Small intestine (tissue), 7 donors: ENCODE measurements at regions not wholly inside any gene's neighbourhood (a gene's known extent, or its start where the extent isn't known, plus 50 kb on each side); places are given as distances from the start of the nearest gene placed in this dataset.

Experiments
- DNase-seq, 2 donors: peaks; one replicate each; pipeline versions ENCODE4 v3.0.0 to v3.0.0-alpha.2; 2013
- FAIRE-seq: peaks from 2 replicates; lab custom pipeline; 2012; peaks lifted over from hg19 to GRCh38; lab: Jason Lieb, UNC
- H3K27ac ChIP-seq, 3 donors: one replicate each; pipeline ENCODE4 v1.5.1; 2013; ENCODE audit warnings: low read length in 2 of 3, mild to moderate bottlenecking in 2 of 3, control low read depth in 1 of 3, inconsistent platforms in 1 of 3, low read depth in 1 of 3, moderate library complexity in 1 of 3
- H3K27me3 ChIP-seq, 3 donors: one replicate each; pipeline ENCODE4 v1.6.1; 2013; ENCODE audit warnings: low read length in 3 of 3, inconsistent platforms in 1 of 3; ENCODE audit not compliant: control insufficient read depth in 3 of 3, insufficient read depth in 3 of 3
- H3K36me3 ChIP-seq, 3 donors: one replicate each; pipeline ENCODE4 v1.6.1; 2013; ENCODE audit warnings: low read length in 3 of 3, inconsistent platforms in 1 of 3, low read depth in 1 of 3, mild to moderate bottlenecking in 1 of 3, moderate library complexity in 1 of 3; ENCODE audit not compliant: control insufficient read depth in 3 of 3, insufficient read depth in 2 of 3
- H3K4me1 ChIP-seq, 3 donors: one replicate each; pipeline ENCODE4 v1.6.1; 2013; ENCODE audit warnings: low read length in 2 of 3, inconsistent platforms in 1 of 3, low read depth in 1 of 3, mild to moderate bottlenecking in 1 of 3, moderate library complexity in 1 of 3; ENCODE audit not compliant: control insufficient read depth in 3 of 3, insufficient read depth in 2 of 3
- H3K4me3 ChIP-seq, 3 donors: one replicate each; pipeline ENCODE4 v1.5.1; 2013; ENCODE audit warnings: low read length in 3 of 3, control low read depth in 1 of 3, inconsistent platforms in 1 of 3, low read depth in 1 of 3, mild to moderate bottlenecking in 1 of 3, moderate library complexity in 1 of 3
- H3K9me3 ChIP-seq, 2 donors: one replicate each; pipeline ENCODE4 v1.6.1; 2013; ENCODE audit warnings: low read depth in 1 of 2, low read length in 1 of 2; ENCODE audit not compliant: control insufficient read depth in 2 of 2, insufficient read depth in 1 of 2
- WGBS, 3 donors: extraction: QIAGEN DNeasy Blood & Tissue Kit; methylation state at CpG; one replicate each; pipeline ENCODE4 v1.1.7; 2013; 5-methylcytosine and 5-hydroxymethylcytosine counted together
- donor health status: healthy with polysubstance abuse.
- donor health status: control.
- donor health status: control.
- donor health status: Bipolar disorder and iron deficiency.
- donor health status: healthy.

GRCh38 chr10:3362394-3362793 lies 189.8 kb upstream of the PITRM1 start:
- Histone ChIP-seq H3K27me3 (no peaks in the 10 kb centered on the region), H3K27ac (no peak overlapping the region), H3K36me3 (no peaks in the 10 kb centered on the region), H3K9me3 (peaks cover 0 to 12% of the 10 kb centered on the region in 2 donors), H3K4me1 (peaks cover 0 to 4% (median 3%) of the 10 kb centered on the region in 3 donors), H3K4me3 (no peak overlapping the region)
- no peak for DNase-seq
- no peak for FAIRE-seq

GRCh38 chr10:3361640-3362039 lies 189.1 kb upstream of the PITRM1 start:
- DNase-seq (no peak), FAIRE-seq (no peak)
- Histone ChIP-seq H3K4me3 (no peak overlapping the region), H3K4me1 (peaks cover 0 to 4% (median 3%) of the 10 kb centered on the region in 3 donors), H3K9me3 (peaks cover 0 to 12% of the 10 kb centered on the region in 2 donors), H3K36me3 (no peaks in the 10 kb centered on the region), H3K27me3 (no peaks in the 10 kb centered on the region), H3K27ac (no peak overlapping the region)
- 74 to 88% (median 79%) methylated on average over 3 of the region's 3 CpGs for WGBS, 3 donors

GRCh38 chr10:3357737-3358136 lies 185.2 kb upstream of the PITRM1 start:
- Histone ChIP-seq H3K4me3 (no peak overlapping the region), H3K27me3 (no peaks in the 10 kb centered on the region), H3K4me1 (no peaks in the 10 kb centered on the region), H3K9me3 (peaks cover 0 to 16% of the 10 kb centered on the region in 2 donors), H3K36me3 (no peaks in the 10 kb centered on the region), H3K27ac (no peak overlapping the region)
- DNase-seq = no peak
- no peak for FAIRE-seq
- WGBS, 3 donors = 87 to 93% (median 90%) methylated on average over 4 of the region's 4 CpGs

- Histone ChIP-seq H3K4me3 (no peak overlapping the region), H3K9me3 (peaks cover 0 to 12% of the 10 kb centered on the region in 2 donors), H3K36me3 (no peaks in the 10 kb centered on the region), H3K27ac (no peak overlapping the region), H3K27me3 (no peaks in the 10 kb centered on the region), H3K4me1 (peaks cover 0 to 1% (median 0%) of the 10 kb centered on the region in 3 donors)
- FAIRE-seq (no peak), DNase-seq (no peak)
- WGBS, 3 donors = 91 to 95% (median 93%) methylated on average over 9 of the region's 9 CpGs
Observed at GRCh38 chr10:3355536-3355935, 183.0 kb upstream of the PITRM1 start.

- Histone ChIP-seq H3K36me3 (no peaks in the 10 kb centered on the region), H3K4me1 (peaks cover 0 to 3% (median 0%) of the 10 kb centered on the region in 3 donors), H3K4me3 (no peak overlapping the region), H3K27me3 (no peaks in the 10 kb centered on the region), H3K9me3 (peaks cover 0 to 9% of the 10 kb centered on the region in 2 donors), H3K27ac (no peak overlapping the region)
- FAIRE-seq = no peak
- WGBS, 3 donors = 91 to 93% (median 93%) methylated on average over 3 of the region's 3 CpGs
- DNase-seq = no peak
Observed at GRCh38 chr10:3354174-3354900, 181.8 kb upstream of the PITRM1 start.

- no peaks in the 10 kb centered on the region for H3K36me3 ChIP-seq
- 32 to 73% (median 54%) methylated on average over 2 of the region's 2 CpGs for WGBS, 3 donors
- DNase-seq = no peak
- H3K4me1 ChIP-seq = peaks cover 0 to 3% (median 0%) of the 10 kb centered on the region in 3 donors
- peaks cover 0 to 5% of the 10 kb centered on the region in 2 donors for H3K9me3 ChIP-seq
- H3K27ac ChIP-seq = no peak overlapping the region
- H3K27me3 ChIP-seq = no peaks in the 10 kb centered on the region
- no peak for FAIRE-seq
- no peak overlapping the region for H3K4me3 ChIP-seq
Observed at GRCh38 chr10:3353235-3353634, 180.7 kb upstream of the PITRM1 start.

GRCh38 chr10:3350617-3351258 lies 178.2 kb upstream of the PITRM1 start:
- Histone ChIP-seq H3K36me3 (no peaks in the 10 kb centered on the region), H3K27ac (no peak overlapping the region), H3K4me1 (peaks cover 0 to 3% (median 0%) of the 10 kb centered on the region in 3 donors), H3K4me3 (no peak overlapping the region), H3K27me3 (no peaks in the 10 kb centered on the region), H3K9me3 (peaks cover 0 to 3% of the 10 kb centered on the region in 2 donors)
- DNase-seq = no peak
- 61 to 73% (median 64%) methylated on average over 14 of the region's 14 CpGs for WGBS, 3 donors
- FAIRE-seq = no peak

GRCh38 chr10:3350205-3350604 lies 177.6 kb upstream of the PITRM1 start:
- FAIRE-seq (no peak), DNase-seq (no peak)
- no peaks in the 10 kb centered on the region for H3K27me3 ChIP-seq
- H3K4me3 ChIP-seq = no peak overlapping the region
- peaks cover 0 to 3% (median 0%) of the 10 kb centered on the region in 3 donors for H3K4me1 ChIP-seq
- H3K36me3 ChIP-seq = no peaks in the 10 kb centered on the region
- H3K27ac ChIP-seq = no peak overlapping the region
- peaks cover 0 to 3% of the 10 kb centered on the region in 2 donors for H3K9me3 ChIP-seq
- WGBS, 3 donors = 84 to 93% (median 92%) methylated on average over 11 of the region's 11 CpGs
